PC-9 (cell line): ENCODE measurements at regions not wholly inside any gene's neighbourhood (a gene's known extent, or its start where the extent isn't known, plus 50 kb on each side); places are given as distances from the start of the nearest gene placed in this dataset.

ENCODE experiments used
- BruUV-seq: library from RNA; stranded (reverse); fragments of 400-500 nt; replicated peaks from 2 replicates; lab custom pipeline; 2021; lab: Mats Ljungman, UMichigan
- CTCF ChIA-PET: fragments of 300-600 bp; sonication (Branson Sonifier 250); formaldehyde crosslinking; loops from one replicate; lab custom pipeline; 2022; ENCODE audit warnings: antibody characterized with exemption; lab: Charles Lee
- POLR2A ChIA-PET: fragments of 300-600 bp; sonication (Branson Sonifier 250); formaldehyde crosslinking; loops from one replicate; lab custom pipeline; 2022; ENCODE audit warnings: antibody characterized with exemption; ENCODE audit not compliant: unreplicated experiment; lab: Charles Lee
- DNase-seq, 2 experiments: peaks; one replicate each; pipeline versions ENCODE4 v3.0.0 to v3.0.0-alpha.2; 2015 to 2022; ENCODE audit warnings: mixed read lengths in 1 of 2
- H2AFZ ChIP-seq: fragments of 200-600 bp; sonication (generic); 2 replicates; pipeline ENCODE4 v1.8.1; 2017; ENCODE audit warnings: antibody characterized with exemption
- H3F3A ChIP-seq: fragments of 200-600 bp; sonication (generic); 2 replicates; pipeline ENCODE4 v1.8.1; 2017; ENCODE audit warnings: antibody characterized with exemption, mild to moderate bottlenecking, low read depth; ENCODE audit not compliant: insufficient read depth
- H3K27ac ChIP-seq: fragments of 200-600 bp; sonication (generic); 2 replicates; pipeline ENCODE4 v1.6.1; 2016; ENCODE audit warnings: mixed run types
- H3K27me3 ChIP-seq: fragments of 200-600 bp; sonication (generic); 2 replicates; pipeline ENCODE4 v1.6.1; 2016; ENCODE audit warnings: low read depth, mixed run types; ENCODE audit not compliant: insufficient read depth
- H3K36me3 ChIP-seq: fragments of 200-600 bp; sonication (generic); 2 replicates; pipeline ENCODE4 v1.6.1; 2016; ENCODE audit warnings: low read depth, mixed run types
- H3K4me1 ChIP-seq: fragments of 200-600 bp; sonication (generic); replicated peaks from 2 replicates; pipeline ENCODE4 v1.6.1; 2016; ENCODE audit warnings: mixed run types; ENCODE audit not compliant: insufficient read depth
- H3K4me2 ChIP-seq: fragments of 200-600 bp; sonication (generic); 2 replicates; pipeline ENCODE4 v1.6.1; 2017; ENCODE audit warnings: mixed run types
- H3K4me3 ChIP-seq: fragments of 200-600 bp; sonication (generic); 2 replicates; pipeline ENCODE4 v1.6.1; 2016; ENCODE audit warnings: mixed run types
- H3K79me2 ChIP-seq: fragments of 200-600 bp; sonication (generic); 2 replicates; pipeline ENCODE4 v1.6.1; 2017; ENCODE audit warnings: low read depth, mixed run types
- H3K9me2 ChIP-seq: fragments of 200-600 bp; sonication (generic); 2 replicates; pipeline ENCODE4 v1.8.1; 2017; ENCODE audit warnings: mild to moderate bottlenecking; ENCODE audit not compliant: insufficient read depth
- H3K9me3 ChIP-seq: fragments of 200-600 bp; sonication (generic); 2 replicates; pipeline ENCODE4 v1.8.1; 2016; ENCODE audit warnings: low read depth; ENCODE audit not compliant: insufficient read depth
- H4K20me1 ChIP-seq: fragments of 200-600 bp; sonication (generic); 2 replicates; pipeline ENCODE4 v1.8.1; 2017; ENCODE audit not compliant: insufficient read depth
- EZH2 ChIP-seq: fragments of 200-600 bp; sonication (generic); IDR thresholded peaks from 2 replicates; pipeline ENCODE4 v1.8.0; 2017; ENCODE audit warnings: antibody characterized with exemption, low read depth
- intact Hi-C: fragments of 100-400 bp; cut with micrococcal nuclease; formaldehyde crosslinking; loops from one replicate; pipeline ENCODE4 v1.10.0; 2022; ENCODE audit not compliant: unreplicated experiment
- TF ChIP-seq, protein P1 (sequence below): fragments of 200-600 bp; sonication (generic); conservative IDR thresholded peaks from 2 replicates; pipeline ENCODE4 v1.6.1; 2017; ENCODE audit warnings: mixed run types, antibody characterized with exemption, mild to moderate bottlenecking, moderate library complexity

- no peak overlapping the region for H3K4me2 ChIP-seq
- ChIA-PET CTCF (no interaction called here), POLR2A (no interaction called here)
- DNase-seq = no peak
- no TSS peak for BruUV-seq
- H3K4me1 ChIP-seq = no peaks in the 10 kb centered on the region
- 0 out of 2 replicates have a peak, but pooled peaks cover 3% of the 10 kb centered on the region for H3K9me3 ChIP-seq
- no peak overlapping the region for H3K4me3 ChIP-seq
- H3K27me3 ChIP-seq = no peaks in the 10 kb centered on the region
- intact Hi-C loops = no loop called here
- H3K27ac ChIP-seq = no peak overlapping the region
- no peaks in the 10 kb centered on the region for H3K79me2 ChIP-seq
- H3K9me2 ChIP-seq = no peaks in the 10 kb centered on the region; the same call in 1 of the 2 replicates
- no peak overlapping the region for H2AFZ ChIP-seq
- no peak for TF ChIP-seq EZH2
- TF ChIP-seq, protein P1, sequence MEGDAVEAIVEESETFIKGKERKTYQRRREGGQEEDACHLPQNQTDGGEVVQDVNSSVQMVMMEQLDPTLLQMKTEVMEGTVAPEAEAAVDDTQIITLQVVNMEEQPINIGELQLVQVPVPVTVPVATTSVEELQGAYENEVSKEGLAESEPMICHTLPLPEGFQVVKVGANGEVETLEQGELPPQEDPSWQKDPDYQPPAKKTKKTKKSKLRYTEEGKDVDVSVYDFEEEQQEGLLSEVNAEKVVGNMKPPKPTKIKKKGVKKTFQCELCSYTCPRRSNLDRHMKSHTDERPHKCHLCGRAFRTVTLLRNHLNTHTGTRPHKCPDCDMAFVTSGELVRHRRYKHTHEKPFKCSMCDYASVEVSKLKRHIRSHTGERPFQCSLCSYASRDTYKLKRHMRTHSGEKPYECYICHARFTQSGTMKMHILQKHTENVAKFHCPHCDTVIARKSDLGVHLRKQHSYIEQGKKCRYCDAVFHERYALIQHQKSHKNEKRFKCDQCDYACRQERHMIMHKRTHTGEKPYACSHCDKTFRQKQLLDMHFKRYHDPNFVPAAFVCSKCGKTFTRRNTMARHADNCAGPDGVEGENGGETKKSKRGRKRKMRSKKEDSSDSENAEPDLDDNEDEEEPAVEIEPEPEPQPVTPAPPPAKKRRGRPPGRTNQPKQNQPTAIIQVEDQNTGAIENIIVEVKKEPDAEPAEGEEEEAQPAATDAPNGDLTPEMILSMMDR = no peak
- H3F3A ChIP-seq = no peaks in the 10 kb centered on the region
- H4K20me1 ChIP-seq = no peaks in the 10 kb centered on the region
- H3K36me3 ChIP-seq = no peaks in the 10 kb centered on the region
Observed at GRCh38 chr3:105243076-105243475, 123.6 kb upstream of the ALCAM start.

DNA sequence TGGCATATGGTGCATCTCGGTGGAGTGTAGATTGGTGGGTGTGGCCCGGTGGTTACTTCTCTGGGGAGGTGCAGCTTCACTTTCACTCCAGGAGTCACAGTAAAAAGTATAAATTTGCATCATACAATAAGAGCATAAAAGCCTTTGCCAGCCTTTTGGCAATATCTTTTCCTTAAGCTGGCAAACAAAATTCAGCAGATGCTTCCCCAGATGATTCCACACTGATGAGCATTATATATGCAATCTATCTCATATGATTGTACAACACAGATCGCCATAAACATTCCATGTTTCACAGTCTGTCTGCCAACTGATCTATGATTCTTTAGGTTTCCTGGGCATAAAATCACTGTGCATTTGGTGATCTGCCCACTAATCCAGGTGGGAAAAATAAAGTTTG is 120.2 kb upstream of the ALCAM start:
- Histone ChIP-seq H3K4me1 (no peaks in the 10 kb centered on the region), H2AFZ (no peak overlapping the region), H3F3A (no peaks in the 10 kb centered on the region), H3K79me2 (no peaks in the 10 kb centered on the region), H3K27me3 (no peaks in the 10 kb centered on the region), H4K20me1 (no peaks in the 10 kb centered on the region), H3K9me2 (no peaks in the 10 kb centered on the region), H3K4me3 (no peak overlapping the region), H3K27ac (no peak overlapping the region), H3K4me2 (no peak overlapping the region), H3K9me3 (0 out of 2 replicates have a peak, but pooled peaks cover 3% of the 10 kb centered on the region), H3K36me3 (no peaks in the 10 kb centered on the region)
- ChIA-PET POLR2A (no interaction called here), CTCF (no interaction called here)
- BruUV-seq = no TSS peak
- TF ChIP-seq, protein P1 = no peak
- no peak for TF ChIP-seq EZH2
- intact Hi-C loops = no loop called here
- no peak for DNase-seq

DNA sequence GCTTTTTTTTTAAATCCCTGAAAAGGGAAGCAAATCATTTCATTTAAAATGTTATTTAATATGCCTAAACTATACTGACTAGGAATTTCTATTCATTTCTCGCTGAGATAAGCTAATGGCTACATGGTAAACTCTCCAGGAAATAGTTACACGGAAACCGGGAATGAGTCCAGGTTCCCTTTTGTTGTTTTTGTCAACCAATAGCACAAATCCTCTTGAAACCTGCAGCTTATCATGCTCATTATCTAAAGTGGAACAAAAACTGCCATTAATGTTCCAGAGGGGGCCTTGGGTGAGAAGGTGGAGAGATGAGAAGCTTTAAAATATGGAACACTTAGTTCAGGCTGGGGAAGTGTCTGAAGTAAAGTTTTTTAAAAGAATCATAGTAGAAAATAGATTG is 113.5 kb upstream of the ALCAM start:
- no peak overlapping the region for H3K27ac ChIP-seq
- no peaks in the 10 kb centered on the region for H3K4me1 ChIP-seq
- intact Hi-C loops = no loop called here
- H3K36me3 ChIP-seq = no peaks in the 10 kb centered on the region
- no peaks in the 10 kb centered on the region for H3K9me3 ChIP-seq
- TF ChIP-seq EZH2 = no peak
- TF ChIP-seq, protein P1 = no peak
- POLR2A ChIA-PET = no interaction called here
- no peak overlapping the region for H3K4me2 ChIP-seq
- H4K20me1 ChIP-seq = no peaks in the 10 kb centered on the region
- H2AFZ ChIP-seq = no peak overlapping the region
- BruUV-seq = no TSS peak
- no peaks in the 10 kb centered on the region for H3K27me3 ChIP-seq
- DNase-seq = no peak
- no peak overlapping the region for H3K4me3 ChIP-seq
- H3K79me2 ChIP-seq = no peaks in the 10 kb centered on the region
- no peaks in the 10 kb centered on the region for H3K9me2 ChIP-seq
- CTCF ChIA-PET = no interaction called here
- H3F3A ChIP-seq = no peaks in the 10 kb centered on the region
